ENCODE measurements at regions not wholly inside any gene's neighbourhood (a gene's known extent, or its start where the extent isn't known, plus 50 kb on each side); places are given as distances from the start of the nearest gene placed in this dataset.

GRCh38 chr2:150171065-150171548 is 316.4 kb downstream of the RND3 start:
- POLR2A ChIA-PET (ENCODE audit: unreplicated experiment) = no interaction called here
- no peak for ATAC-seq
- CTCF ChIA-PET = no interaction called here

GRCh38 chr2:150169237-150169629 is 318.2 kb downstream of the RND3 start:
- ATAC-seq (peak; percentile 11; the same call in 1 of the 2 replicates), DNase-seq (peak; percentile 71)
- no peaks in the 10 kb centered on the region for H3K27me3 ChIP-seq (ENCODE audit: low read length)
- no TSS peak for BruUV-seq (replicated peaks)
- no peak overlapping the region for H2AFZ ChIP-seq (ENCODE audit: low read length)
- TF ChIP-seq EZH2 (IDR thresholded peaks at IDR 0.05; ENCODE audit: low read length, unreplicated experiment) (no peak), EZH2phosphoT487 (IDR thresholded peaks at IDR 0.05; ENCODE audit: borderline replicate concordance, low read length) (no peak)
- TF ChIP-seq, protein P1, sequence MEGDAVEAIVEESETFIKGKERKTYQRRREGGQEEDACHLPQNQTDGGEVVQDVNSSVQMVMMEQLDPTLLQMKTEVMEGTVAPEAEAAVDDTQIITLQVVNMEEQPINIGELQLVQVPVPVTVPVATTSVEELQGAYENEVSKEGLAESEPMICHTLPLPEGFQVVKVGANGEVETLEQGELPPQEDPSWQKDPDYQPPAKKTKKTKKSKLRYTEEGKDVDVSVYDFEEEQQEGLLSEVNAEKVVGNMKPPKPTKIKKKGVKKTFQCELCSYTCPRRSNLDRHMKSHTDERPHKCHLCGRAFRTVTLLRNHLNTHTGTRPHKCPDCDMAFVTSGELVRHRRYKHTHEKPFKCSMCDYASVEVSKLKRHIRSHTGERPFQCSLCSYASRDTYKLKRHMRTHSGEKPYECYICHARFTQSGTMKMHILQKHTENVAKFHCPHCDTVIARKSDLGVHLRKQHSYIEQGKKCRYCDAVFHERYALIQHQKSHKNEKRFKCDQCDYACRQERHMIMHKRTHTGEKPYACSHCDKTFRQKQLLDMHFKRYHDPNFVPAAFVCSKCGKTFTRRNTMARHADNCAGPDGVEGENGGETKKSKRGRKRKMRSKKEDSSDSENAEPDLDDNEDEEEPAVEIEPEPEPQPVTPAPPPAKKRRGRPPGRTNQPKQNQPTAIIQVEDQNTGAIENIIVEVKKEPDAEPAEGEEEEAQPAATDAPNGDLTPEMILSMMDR (conservative IDR thresholded peaks at IDR 0.05; ENCODE audit: low read depth, low read length) = no peak
- POLR2A ChIA-PET (ENCODE audit: unreplicated experiment) = interaction anchor here (0.6 kb wide), 1 partner anchor 191 kb away, joined by 7 read pairs; no protein-coding TSS in a partner anchor
- peak overlapping the region; percentile 58; the same call in 1 of the 2 replicates for H3K4me2 ChIP-seq (ENCODE audit: low read length)
- no peaks in the 10 kb centered on the region for H3K9me3 ChIP-seq (ENCODE audit: low read length)
- no peaks in the 10 kb centered on the region for H3K9me2 ChIP-seq (replicated peaks; ENCODE audit: low read length)
- H3F3A ChIP-seq (ENCODE audit: low read length, unreplicated experiment) = peaks cover 17% of the 10 kb centered on the region
- no peak overlapping the region for H3K4me3 ChIP-seq (ENCODE audit: low read length)
- intact Hi-C loops (cut with micrococcal nuclease) = loop anchor here (5.0 to 10.0 kb wide), 5 partner anchors 37 to 394 kb away; no protein-coding TSS in a partner anchor
- CTCF ChIA-PET = no interaction called here
- peaks cover 56% of the 10 kb centered on the region for H3K4me1 ChIP-seq (ENCODE audit: insufficient read depth, low read length)
- peak overlapping the region; percentile 96 for H3K27ac ChIP-seq (ENCODE audit: low read length)
- no peaks in the 10 kb centered on the region for H4K20me1 ChIP-seq (ENCODE audit: low read length)
- H3K36me3 ChIP-seq (ENCODE audit: low read depth, low read length) = no peaks in the 10 kb centered on the region
- no peaks in the 10 kb centered on the region for H3K79me2 ChIP-seq (ENCODE audit: low read length)
- H3K9ac ChIP-seq (ENCODE audit: low read length) = peak overlapping the region; percentile 67

More at GRCh38 chr2:150171065-150171548, 316.4 kb downstream of the RND3 start:
- H3K9me2 ChIP-seq (replicated peaks; ENCODE audit: low read length) = no peaks in the 10 kb centered on the region
- no peaks in the 10 kb centered on the region for H3K9me3 ChIP-seq (ENCODE audit: low read length)
- H3K4me1 ChIP-seq (ENCODE audit: insufficient read depth, low read length) = peaks cover 52% of the 10 kb centered on the region
- no peak for TF ChIP-seq EZH2 (IDR thresholded peaks at IDR 0.05; ENCODE audit: low read length, unreplicated experiment)
- no peak for TF ChIP-seq EZH2phosphoT487 (IDR thresholded peaks at IDR 0.05; ENCODE audit: borderline replicate concordance, low read length)
- TF ChIP-seq, protein P1 (conservative IDR thresholded peaks at IDR 0.05; ENCODE audit: low read depth, low read length) = no peak
- no peaks in the 10 kb centered on the region for H4K20me1 ChIP-seq (ENCODE audit: low read length)
- no peak overlapping the region for H2AFZ ChIP-seq (ENCODE audit: low read length)
- H3F3A ChIP-seq (ENCODE audit: low read length, unreplicated experiment) = peaks cover 17% of the 10 kb centered on the region
- no TSS peak for BruUV-seq (replicated peaks)
- intact Hi-C loops (cut with micrococcal nuclease) = no loop called here
- no peaks in the 10 kb centered on the region for H3K36me3 ChIP-seq (ENCODE audit: low read depth, low read length)
- H3K4me3 ChIP-seq (ENCODE audit: low read length) = no peak overlapping the region
- no peak overlapping the region for H3K9ac ChIP-seq (ENCODE audit: low read length)
- H3K27ac ChIP-seq (ENCODE audit: low read length) = no peak overlapping the region
- H3K27me3 ChIP-seq (ENCODE audit: low read length) = no peaks in the 10 kb centered on the region
- no peak overlapping the region for H3K4me2 ChIP-seq (ENCODE audit: low read length)
- DNase-seq = no peak
- no peaks in the 10 kb centered on the region for H3K79me2 ChIP-seq (ENCODE audit: low read length)

DNA sequence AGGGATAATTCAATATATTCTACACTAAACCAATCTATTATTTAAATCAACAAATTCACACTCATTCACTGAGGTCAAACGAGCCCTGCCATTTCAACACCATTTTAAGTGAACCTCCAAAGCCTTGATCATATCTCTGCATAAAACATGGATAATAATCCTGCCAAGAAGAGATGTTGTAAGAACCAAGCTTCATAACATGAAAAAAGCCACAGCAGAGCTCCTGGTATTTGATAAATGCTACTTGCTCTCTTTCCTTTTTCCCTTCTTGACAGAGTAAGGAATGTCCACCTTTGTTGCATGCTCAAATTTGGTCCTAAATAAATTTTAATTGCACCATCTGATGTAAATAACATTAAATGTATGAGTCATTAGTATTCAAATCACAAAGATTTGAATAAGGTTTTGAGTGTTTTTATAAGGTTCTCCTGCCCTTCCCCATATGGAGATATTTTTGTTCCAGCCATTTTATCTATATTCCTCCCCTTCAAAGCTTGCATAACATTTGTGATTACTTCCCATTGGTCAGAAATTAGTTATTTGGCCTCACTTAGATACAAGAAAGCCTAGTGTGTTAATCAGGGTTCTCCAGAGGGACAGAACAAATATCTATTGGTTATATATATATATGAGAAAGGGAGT is 318.8 kb downstream of the RND3 start:
- Histone ChIP-seq H3K9me2 (replicated peaks; ENCODE audit: low read length) (no peaks in the 10 kb centered on the region), H3K4me2 (ENCODE audit: low read length) (peak overlapping the region; percentile 58), H3F3A (ENCODE audit: low read length, unreplicated experiment) (peaks cover 17% of the 10 kb centered on the region), H3K4me1 (ENCODE audit: insufficient read depth, low read length) (peaks cover 52% of the 10 kb centered on the region), H3K9ac (ENCODE audit: low read length) (peak overlapping the region; percentile 67), H3K4me3 (ENCODE audit: low read length) (no peak overlapping the region), H3K36me3 (ENCODE audit: low read depth, low read length) (no peaks in the 10 kb centered on the region), H3K27me3 (ENCODE audit: low read length) (no peaks in the 10 kb centered on the region), H3K9me3 (ENCODE audit: low read length) (no peaks in the 10 kb centered on the region), H3K79me2 (ENCODE audit: low read length) (no peaks in the 10 kb centered on the region), H2AFZ (ENCODE audit: low read length) (no peak overlapping the region), H4K20me1 (ENCODE audit: low read length) (no peaks in the 10 kb centered on the region), H3K27ac (ENCODE audit: low read length) (peak overlapping the region; percentile 96)
- peak; percentile 12 for DNase-seq
- ChIA-PET POLR2A (ENCODE audit: unreplicated experiment) (interaction anchor here (0.6 kb wide), 1 partner anchor 191 kb away, joined by 7 read pairs; no protein-coding TSS in a partner anchor), CTCF (no interaction called here)
- ATAC-seq = no peak
- BruUV-seq (replicated peaks) = no TSS peak
- intact Hi-C loops (cut with micrococcal nuclease) = loop anchor here (5.0 to 10.0 kb wide), 5 partner anchors 36 to 394 kb away; no protein-coding TSS in a partner anchor
- TF ChIP-seq EZH2phosphoT487 (IDR thresholded peaks at IDR 0.05; ENCODE audit: borderline replicate concordance, low read length) = no peak
- TF ChIP-seq EZH2 (IDR thresholded peaks at IDR 0.05; ENCODE audit: low read length, unreplicated experiment) = no peak
- TF ChIP-seq, protein P1 (conservative IDR thresholded peaks at IDR 0.05; ENCODE audit: low read depth, low read length) = no peak

All from PC-3 (cell line).